ENCODE measurements at regions not wholly inside any gene's neighbourhood (a gene's known extent, or its start where the extent isn't known, plus 50 kb on each side); places are given as distances from the start of the nearest gene placed in this dataset.

DNA sequence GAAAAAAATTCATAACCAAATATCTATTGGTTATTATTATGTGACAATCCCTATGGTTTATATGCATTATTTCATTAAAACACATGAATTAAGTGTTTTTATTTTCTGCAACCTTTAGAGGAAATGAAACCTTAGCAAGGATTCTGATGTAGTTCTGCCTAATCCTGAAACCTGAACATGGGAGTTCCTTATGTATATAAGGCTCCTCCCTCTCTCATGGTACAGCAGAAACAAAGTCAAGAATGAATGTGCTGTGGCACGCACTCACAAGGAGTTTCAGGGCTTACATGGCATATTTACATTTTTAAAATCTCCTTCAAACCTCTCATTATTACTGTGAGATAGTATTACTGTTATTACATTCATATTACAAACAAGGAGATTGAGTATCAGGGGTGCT lies 426.4 kb upstream of the CITED2 start:
- no peaks in the 10 kb centered on the region for H3K9me3 ChIP-seq (replicated peaks; ENCODE audit: control insufficient read depth, insufficient read depth, low read depth, low read length)
- no peak overlapping the region for H2AFZ ChIP-seq (ENCODE audit: low read depth, low read length)
- H3K9ac ChIP-seq (ENCODE audit: insufficient read depth in 1 of 2, low read depth in 2 of 2, low read length in 2 of 2): no peak overlapping the region
- H3K27ac ChIP-seq (ENCODE audit: extremely low read depth, low read depth, low read length): no peak overlapping the region
- H3K4me1 ChIP-seq (replicated peaks in 1 of 2; ENCODE audit: control insufficient read depth in 2 of 2, insufficient read depth in 2 of 2, low read length in 2 of 2): no peaks in the 10 kb centered on the region
- H3K79me2 ChIP-seq (ENCODE audit: control insufficient read depth, insufficient read depth, low read length): no peaks in the 10 kb centered on the region
- no peak for ATAC-seq
- intact Hi-C loops (cut with micrococcal nuclease) (no loop called here), in situ Hi-C loops (cut with MboI) (no loop called here)
- no peak for DNase-seq (ENCODE audit: extremely low read depth in 1 of 4, low spot score in 3 of 4)
- no peaks in the 10 kb centered on the region for H3K9me1 ChIP-seq (ENCODE audit: control insufficient read depth, insufficient read depth, low read length)
- no TSS peak for BruUV-seq (replicated peaks)
- no peaks in the 10 kb centered on the region for H3K27me3 ChIP-seq (ENCODE audit: control insufficient read depth in 2 of 2, insufficient read depth in 2 of 2, low read length in 2 of 2)
- POLR2A ChIA-PET: no interaction called here
- WGBS (ENCODE audit: insufficient coverage, low coverage, missing lambda C conversion rate): 0% methylated on average over 1 of the region's 1 CpG
- no peaks in the 10 kb centered on the region for H3K36me3 ChIP-seq (ENCODE audit: control insufficient read depth, insufficient read depth, low read length)
- no peak for FAIRE-seq
- CTCF ChIA-PET (ENCODE audit: low intra/inter-chr PET ratio): no interaction called here
- no peak overlapping the region for H3K4me3 ChIP-seq
- H3K4me2 ChIP-seq (ENCODE audit: insufficient read depth, low read length): no peak overlapping the region
- no peaks in the 10 kb centered on the region for H4K20me1 ChIP-seq (replicated peaks; ENCODE audit: control insufficient read depth, insufficient read depth, low read length)
- TF ChIP-seq, protein P1, sequence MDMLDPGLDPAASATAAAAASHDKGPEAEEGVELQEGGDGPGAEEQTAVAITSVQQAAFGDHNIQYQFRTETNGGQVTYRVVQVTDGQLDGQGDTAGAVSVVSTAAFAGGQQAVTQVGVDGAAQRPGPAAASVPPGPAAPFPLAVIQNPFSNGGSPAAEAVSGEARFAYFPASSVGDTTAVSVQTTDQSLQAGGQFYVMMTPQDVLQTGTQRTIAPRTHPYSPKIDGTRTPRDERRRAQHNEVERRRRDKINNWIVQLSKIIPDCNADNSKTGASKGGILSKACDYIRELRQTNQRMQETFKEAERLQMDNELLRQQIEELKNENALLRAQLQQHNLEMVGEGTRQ (CRISPR knock-in tag; IDR thresholded peaks at IDR 0.05): no peak
- TF ChIP-seq ZNF133 (CRISPR knock-in tag; IDR thresholded peaks at IDR 0.05) (no peak), C11orf30 (IDR thresholded peaks at IDR 0.05; ENCODE audit: low read depth) (no peak), HIVEP1 (CRISPR knock-in tag; IDR thresholded peaks at IDR 0.05) (no peak), SMAD1 (IDR thresholded peaks at IDR 0.05; ENCODE audit: low read depth, low read length, partially characterized antibody) (no peak), E2F3 (CRISPR knock-in tag; IDR thresholded peaks at IDR 0.05) (no peak), JUN (IDR thresholded peaks at IDR 0.05; ENCODE audit: borderline replicate concordance, low read depth, low read length) (no peak), JUN (CRISPR knock-in tag; IDR thresholded peaks at IDR 0.05; ENCODE audit: borderline replicate concordance) (no peak), HDAC3 (IDR thresholded peaks at IDR 0.05; ENCODE audit: borderline replicate concordance, partially characterized antibody) (no peak), KLF1 (tag; IDR thresholded peaks at IDR 0.05) (no peak), ARID2 (IDR thresholded peaks at IDR 0.05) (no peak)
- TF ChIP-seq, protein P2, sequence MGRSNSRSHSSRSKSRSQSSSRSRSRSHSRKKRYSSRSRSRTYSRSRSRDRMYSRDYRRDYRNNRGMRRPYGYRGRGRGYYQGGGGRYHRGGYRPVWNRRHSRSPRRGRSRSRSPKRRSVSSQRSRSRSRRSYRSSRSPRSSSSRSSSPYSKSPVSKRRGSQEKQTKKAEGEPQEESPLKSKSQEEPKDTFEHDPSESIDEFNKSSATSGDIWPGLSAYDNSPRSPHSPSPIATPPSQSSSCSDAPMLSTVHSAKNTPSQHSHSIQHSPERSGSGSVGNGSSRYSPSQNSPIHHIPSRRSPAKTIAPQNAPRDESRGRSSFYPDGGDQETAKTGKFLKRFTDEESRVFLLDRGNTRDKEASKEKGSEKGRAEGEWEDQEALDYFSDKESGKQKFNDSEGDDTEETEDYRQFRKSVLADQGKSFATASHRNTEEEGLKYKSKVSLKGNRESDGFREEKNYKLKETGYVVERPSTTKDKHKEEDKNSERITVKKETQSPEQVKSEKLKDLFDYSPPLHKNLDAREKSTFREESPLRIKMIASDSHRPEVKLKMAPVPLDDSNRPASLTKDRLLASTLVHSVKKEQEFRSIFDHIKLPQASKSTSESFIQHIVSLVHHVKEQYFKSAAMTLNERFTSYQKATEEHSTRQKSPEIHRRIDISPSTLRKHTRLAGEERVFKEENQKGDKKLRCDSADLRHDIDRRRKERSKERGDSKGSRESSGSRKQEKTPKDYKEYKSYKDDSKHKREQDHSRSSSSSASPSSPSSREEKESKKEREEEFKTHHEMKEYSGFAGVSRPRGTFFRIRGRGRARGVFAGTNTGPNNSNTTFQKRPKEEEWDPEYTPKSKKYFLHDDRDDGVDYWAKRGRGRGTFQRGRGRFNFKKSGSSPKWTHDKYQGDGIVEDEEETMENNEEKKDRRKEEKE (IDR thresholded peaks at IDR 0.05; ENCODE audit: borderline replicate concordance in 1 of 2, control insufficient read depth in 1 of 2, low read depth in 2 of 2, low read length in 1 of 2): no peak
- TF ChIP-seq, protein P3, sequence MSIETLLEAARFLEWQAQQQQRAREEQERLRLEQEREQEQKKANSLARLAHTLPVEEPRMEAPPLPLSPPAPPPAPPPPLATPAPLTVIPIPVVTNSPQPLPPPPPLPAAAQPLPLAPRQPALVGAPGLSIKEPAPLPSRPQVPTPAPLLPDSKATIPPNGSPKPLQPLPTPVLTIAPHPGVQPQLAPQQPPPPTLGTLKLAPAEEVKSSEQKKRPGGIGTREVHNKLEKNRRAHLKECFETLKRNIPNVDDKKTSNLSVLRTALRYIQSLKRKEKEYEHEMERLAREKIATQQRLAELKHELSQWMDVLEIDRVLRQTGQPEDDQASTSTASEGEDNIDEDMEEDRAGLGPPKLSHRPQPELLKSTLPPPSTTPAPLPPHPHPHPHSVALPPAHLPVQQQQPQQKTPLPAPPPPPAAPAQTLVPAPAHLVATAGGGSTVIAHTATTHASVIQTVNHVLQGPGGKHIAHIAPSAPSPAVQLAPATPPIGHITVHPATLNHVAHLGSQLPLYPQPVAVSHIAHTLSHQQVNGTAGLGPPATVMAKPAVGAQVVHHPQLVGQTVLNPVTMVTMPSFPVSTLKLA (conservative IDR thresholded peaks at IDR 0.05): no peak
- TF ChIP-seq, protein P4, sequence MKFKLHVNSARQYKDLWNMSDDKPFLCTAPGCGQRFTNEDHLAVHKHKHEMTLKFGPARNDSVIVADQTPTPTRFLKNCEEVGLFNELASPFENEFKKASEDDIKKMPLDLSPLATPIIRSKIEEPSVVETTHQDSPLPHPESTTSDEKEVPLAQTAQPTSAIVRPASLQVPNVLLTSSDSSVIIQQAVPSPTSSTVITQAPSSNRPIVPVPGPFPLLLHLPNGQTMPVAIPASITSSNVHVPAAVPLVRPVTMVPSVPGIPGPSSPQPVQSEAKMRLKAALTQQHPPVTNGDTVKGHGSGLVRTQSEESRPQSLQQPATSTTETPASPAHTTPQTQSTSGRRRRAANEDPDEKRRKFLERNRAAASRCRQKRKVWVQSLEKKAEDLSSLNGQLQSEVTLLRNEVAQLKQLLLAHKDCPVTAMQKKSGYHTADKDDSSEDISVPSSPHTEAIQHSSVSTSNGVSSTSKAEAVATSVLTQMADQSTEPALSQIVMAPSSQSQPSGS (CRISPR knock-in tag; IDR thresholded peaks at IDR 0.05): no peak

Data from K562 (cell line).